HFFc6 (cell line): ENCODE measurements at regions not wholly inside any gene's neighbourhood (a gene's known extent, or its start where the extent isn't known, plus 50 kb on each side); places are given as distances from the start of the nearest gene placed in this dataset.
A peak's percentile ranks its signal among the peaks of the same experiment; 100 is the strongest.
"Not testable (repeated sequence)": the region's sequence is repeated elsewhere in the genome, so short reads cannot be mapped to it uniquely, and the experiment has no call there.

Source experiments
- DNase-seq: peaks from one replicate; pipeline ENCODE4 v3.0.0-alpha.2; 2018
- H3K27ac Mint-ChIP-seq: 2 replicates; pipeline ENCODE4 v1.8.0; 2020; ENCODE audit warnings: mild to moderate bottlenecking, mixed read lengths
- H3K27me3 Mint-ChIP-seq: 2 replicates; pipeline ENCODE4 v1.8.0; 2021; ENCODE audit warnings: mild to moderate bottlenecking, moderate library complexity, mixed read lengths; ENCODE audit not compliant: insufficient read depth
- H3K36me3 Mint-ChIP-seq: 2 replicates; pipeline ENCODE4 v1.8.0; 2021; ENCODE audit warnings: low read depth, mixed read lengths
- H3K4me1 Mint-ChIP-seq: 2 replicates; pipeline ENCODE4 v1.8.0; 2020; ENCODE audit warnings: low read depth, mixed read lengths
- H3K4me3 Mint-ChIP-seq: 2 replicates; pipeline ENCODE4 v1.8.0; 2020; ENCODE audit warnings: mild to moderate bottlenecking, moderate library complexity, mixed read lengths
- H3K9me3 Mint-ChIP-seq: 2 replicates; pipeline ENCODE4 v1.8.0; 2020; ENCODE audit warnings: mild to moderate bottlenecking, mixed read lengths
- CTCF ChIP-seq: fragments of 200-600 bp; sonication (generic); IDR thresholded peaks from 2 replicates; pipeline ENCODE4 v1.5.0; 2021; ENCODE audit warnings: antibody characterized with exemption, mild to moderate bottlenecking

GRCh38 chr2:236485519-236485918, 84.1 kb upstream of the ACKR3 start:
- H3K27me3 Mint-ChIP-seq, result no peaks in the 10 kb centered on the region; the same call in none of the 2 replicates
- no peak for TF ChIP-seq CTCF
- H3K4me1 Mint-ChIP-seq, result no peaks in the 10 kb centered on the region
- H3K4me3 Mint-ChIP-seq, result no peak overlapping the region
- H3K27ac Mint-ChIP-seq, result no peak overlapping the region
- H3K36me3 Mint-ChIP-seq, result 0 out of 2 replicates have a peak, but pooled peaks cover 5% of the 10 kb centered on the region
- no peak for DNase-seq
- peaks cover 15% of the 10 kb centered on the region for H3K9me3 Mint-ChIP-seq

GRCh38 chr2:236489083-236489482, 80.5 kb upstream of the ACKR3 start:
- H3K27ac Mint-ChIP-seq, H3K36me3 Mint-ChIP-seq, H3K4me1 Mint-ChIP-seq, H3K27me3 Mint-ChIP-seq, H3K4me3 Mint-ChIP-seq, DNase-seq: not testable (repeated sequence)
- peaks cover 18% of the 10 kb centered on the region for H3K9me3 Mint-ChIP-seq

GRCh38 chr2:236489895-236490404, 79.7 kb upstream of the ACKR3 start:
- 0 out of 2 replicates have a peak, but pooled peaks cover 5% of the 10 kb centered on the region for H3K36me3 Mint-ChIP-seq
- H3K4me1 Mint-ChIP-seq, result no peaks in the 10 kb centered on the region
- peaks cover 16% of the 10 kb centered on the region for H3K9me3 Mint-ChIP-seq
- no peak for TF ChIP-seq CTCF
- H3K27ac Mint-ChIP-seq, result no peak overlapping the region
- no peaks in the 10 kb centered on the region; the same call in 1 of the 2 replicates for H3K27me3 Mint-ChIP-seq
- DNase-seq, result no peak
- no peak overlapping the region for H3K4me3 Mint-ChIP-seq

GRCh38 chr2:236496340-236496739, 73.3 kb upstream of the ACKR3 start:
- no peak overlapping the region for H3K4me3 Mint-ChIP-seq
- 0 out of 2 replicates have a peak, but pooled peaks cover 5% of the 10 kb centered on the region for H3K36me3 Mint-ChIP-seq
- H3K27ac Mint-ChIP-seq, result no peak overlapping the region
- H3K27me3 Mint-ChIP-seq, result peaks cover 3% of the 10 kb centered on the region; the same call in 1 of the 2 replicates
- peaks cover 49% of the 10 kb centered on the region for H3K9me3 Mint-ChIP-seq
- TF ChIP-seq CTCF, result no peak
- no peak for DNase-seq
- no peaks in the 10 kb centered on the region for H3K4me1 Mint-ChIP-seq

GRCh38 chr2:236498369-236498768, 71.3 kb upstream of the ACKR3 start:
- peaks cover 46% of the 10 kb centered on the region for H3K9me3 Mint-ChIP-seq
- H3K27ac Mint-ChIP-seq, result no peak overlapping the region
- no peak overlapping the region for H3K4me3 Mint-ChIP-seq
- no peak for TF ChIP-seq CTCF
- H3K27me3 Mint-ChIP-seq, result peaks cover 3% of the 10 kb centered on the region; the same call in 1 of the 2 replicates
- no peaks in the 10 kb centered on the region for H3K4me1 Mint-ChIP-seq
- H3K36me3 Mint-ChIP-seq, result 0 out of 2 replicates have a peak, but pooled peaks cover 5% of the 10 kb centered on the region
- DNase-seq, result peak; percentile 6

- Mint-ChIP-seq H3K9me3 (peaks cover 60% of the 10 kb centered on the region), H3K4me3 (no peak overlapping the region), H3K27ac (no peak overlapping the region), H3K36me3 (peaks cover 12% of the 10 kb centered on the region; the same call in 1 of the 2 replicates), H3K27me3 (peaks cover 3% of the 10 kb centered on the region; the same call in 1 of the 2 replicates), H3K4me1 (no peaks in the 10 kb centered on the region)
- DNase-seq, result no peak
- TF ChIP-seq CTCF, result no peak
Measured at GRCh38 chr2:236499691-236500578, 69.7 kb upstream of the ACKR3 start.
